Endothelial cell of umbilical vein (primary cell): ENCODE measurements at regions not wholly inside any gene's neighbourhood (a gene's known extent, or its start where the extent isn't known, plus 50 kb on each side); places are given as distances from the start of the nearest gene placed in this dataset.

Source experiments
- BruUV-seq: library from RNA; stranded (reverse); fragments of 400-500 nt; replicated peaks from 2 replicates; lab custom pipeline; 2021; lab: Mats Ljungman, UMichigan
- CTCF ChIA-PET: fragments of 300-600, 350-600 bp; sonication (Branson Sonifier 250); formaldehyde crosslinking; loops from one replicate; lab custom pipeline; 2021; ENCODE audit warnings: antibody characterized with exemption, inconsistent platforms; lab: Charles Lee
- POLR2A ChIA-PET: fragments of 300-600, 350-600 bp; sonication (Branson Sonifier 250); formaldehyde crosslinking; loops from one replicate; lab custom pipeline; 2021; ENCODE audit warnings: antibody characterized with exemption, inconsistent platforms; lab: Charles Lee
- DNase-seq: peaks from one replicate; pipeline ENCODE4 v3.0.0-alpha.2; 2011; ENCODE audit warnings: low read depth, low spot score
- FAIRE-seq: peaks from 2 replicates; lab custom pipeline; 2011; peaks lifted over from hg19 to GRCh38; lab: Jason Lieb, UNC
- H2AFZ ChIP-seq: 2 replicates; pipeline ENCODE4 v1.6.0; 2012; ENCODE audit warnings: low read depth, low read length, control low read depth, inconsistent platforms
- H3K27ac ChIP-seq: 2 replicates; pipeline ENCODE4 v1.5.1; 2011; ENCODE audit warnings: low read depth, mild to moderate bottlenecking, control low read depth, low read length, moderate library complexity; ENCODE audit not compliant: insufficient read depth
- H3K27me3 ChIP-seq, 2 experiments: 2 replicates each; pipeline versions ENCODE4 v1.6.0 to v1.6.1; 2011; ENCODE audit warnings: low read length in 2 of 2, mixed read lengths in 1 of 2; ENCODE audit not compliant: control insufficient read depth in 2 of 2, insufficient read depth in 2 of 2
- H3K36me3 ChIP-seq, 2 experiments: 2 replicates in 1 of 2; 3 replicates in 1 of 2; pipeline ENCODE4 v1.5.1; 2011; ENCODE audit warnings: low read length in 2 of 2, mild to moderate bottlenecking in 1 of 2, moderate library complexity in 1 of 2; ENCODE audit not compliant: control insufficient read depth in 2 of 2, insufficient read depth in 2 of 2; ENCODE audit errors: extremely low read depth in 1 of 2
- H3K4me1 ChIP-seq: 3 replicates; pipeline ENCODE4 v1.5.1; 2011; ENCODE audit warnings: mild to moderate bottlenecking, low read length; ENCODE audit not compliant: control insufficient read depth, insufficient read depth; ENCODE audit errors: extremely low read depth
- H3K4me2 ChIP-seq: 2 replicates; pipeline ENCODE4 v1.6.1; 2011; ENCODE audit warnings: low read length, control low read depth, mixed read lengths; ENCODE audit not compliant: insufficient read depth
- H3K4me3 ChIP-seq, 3 experiments: fragments of 200-600 bp in 1 of 3; sonication (generic), shearing (Covaris generic) in 1 of 3; replicated peaks in 1 of 3; 2 replicates each; pipeline ENCODE4 v1.5.1; 2011 to 2016; ENCODE audit warnings: control low read depth in 3 of 3, low read length in 3 of 3, mild to moderate bottlenecking in 2 of 3, inconsistent platforms in 1 of 3, low read depth in 1 of 3, moderate library complexity in 1 of 3; ENCODE audit not compliant: insufficient read depth in 1 of 3
- H3K79me2 ChIP-seq: 2 replicates; pipeline ENCODE4 v1.6.0; 2012; ENCODE audit warnings: low read length, inconsistent platforms; ENCODE audit not compliant: control insufficient read depth, insufficient read depth
- H3K9ac ChIP-seq: replicated peaks from 2 replicates; pipeline ENCODE3; 2011; ENCODE audit warnings: low read length, control low read depth; ENCODE audit not compliant: insufficient read depth; ENCODE audit errors: extremely low read depth
- H3K9me1 ChIP-seq: replicated peaks from 3 replicates; pipeline ENCODE4 v1.6.0; 2011; ENCODE audit warnings: mild to moderate bottlenecking, low read length; ENCODE audit not compliant: control insufficient read depth, insufficient read depth; ENCODE audit errors: extremely low read depth
- H3K9me3 ChIP-seq: replicated peaks from 2 replicates; pipeline ENCODE4 v1.5.1; 2012; ENCODE audit warnings: low read length, inconsistent platforms; ENCODE audit not compliant: control insufficient read depth, insufficient read depth
- H4K20me1 ChIP-seq: replicated peaks from 2 replicates; pipeline ENCODE3; 2011; ENCODE audit warnings: mild to moderate bottlenecking, low read length; ENCODE audit not compliant: control insufficient read depth, insufficient read depth; ENCODE audit errors: extremely low read depth
- EZH2 ChIP-seq: IDR thresholded peaks from 2 replicates; pipeline ENCODE4 v1.6.1; 2012; ENCODE audit warnings: borderline replicate concordance, low read depth, mild to moderate bottlenecking, moderate library complexity, low read length, inconsistent platforms; ENCODE audit not compliant: severe bottlenecking
- FOS ChIP-seq: IDR thresholded peaks from 2 replicates; pipeline ENCODE4 v1.6.1; 2011; ENCODE audit warnings: mild to moderate bottlenecking, low read length, moderate library complexity, borderline replicate concordance; ENCODE audit not compliant: insufficient read depth
- GATA2 ChIP-seq: IDR thresholded peaks from 2 replicates; pipeline ENCODE4 v1.7.0; 2011; ENCODE audit warnings: low read depth, mild to moderate bottlenecking, moderate library complexity, mixed read lengths, low read length; ENCODE audit not compliant: insufficient read length, insufficient read depth
- JUN ChIP-seq: IDR thresholded peaks from 2 replicates; pipeline ENCODE4 v1.6.1; 2011; ENCODE audit warnings: borderline replicate concordance, low read depth; ENCODE audit not compliant: insufficient read length, insufficient read depth
- MYC ChIP-seq: IDR thresholded peaks from one replicate; pipeline ENCODE4 v1.6.1; 2011; ENCODE audit warnings: mild to moderate bottlenecking, low read depth, low read length
- POLR2A ChIP-seq: IDR thresholded peaks from 2 replicates; pipeline ENCODE4 v1.6.1; 2012; ENCODE audit warnings: low read depth, mild to moderate bottlenecking, control low read depth, low read length
- POLR2AphosphoS5 ChIP-seq: IDR thresholded peaks from 2 replicates; pipeline ENCODE4 v1.6.1; 2012; ENCODE audit warnings: low read depth, mild to moderate bottlenecking, control low read depth, low read length, moderate library complexity; ENCODE audit not compliant: insufficient read depth
- dilution Hi-C: fragments of 300-500 bp; cut with MboI; formaldehyde crosslinking; loops from one replicate; pipeline ENCODE4 v1.15.0; 2019; ENCODE audit warnings: low sequenced_read_pairs; ENCODE audit not compliant: extremely low pct_ligation_motif_present
- intact Hi-C: fragments of 100-400 bp; cut with micrococcal nuclease; formaldehyde crosslinking; loops from one replicate; pipeline ENCODE4 v1.10.0; 2022
- TF ChIP-seq, protein P1 (sequence below), 2 donors: IDR thresholded peaks; 1 replicate in 1 of 2; 2 replicates in 1 of 2; pipeline ENCODE4 v1.5.1; 2011; ENCODE audit warnings: low read length in 2 of 2, mild to moderate bottlenecking in 2 of 2, moderate library complexity in 2 of 2, control low read depth in 1 of 2, inconsistent platforms in 1 of 2, low read depth in 1 of 2; ENCODE audit not compliant: insufficient read depth in 1 of 2; ENCODE audit errors: extremely low read depth in 1 of 2
- TF ChIP-seq, protein P2 (sequence below): IDR thresholded peaks from 2 replicates; pipeline ENCODE4 v1.6.1; 2011; ENCODE audit not compliant: insufficient read depth, insufficient read length

DNA sequence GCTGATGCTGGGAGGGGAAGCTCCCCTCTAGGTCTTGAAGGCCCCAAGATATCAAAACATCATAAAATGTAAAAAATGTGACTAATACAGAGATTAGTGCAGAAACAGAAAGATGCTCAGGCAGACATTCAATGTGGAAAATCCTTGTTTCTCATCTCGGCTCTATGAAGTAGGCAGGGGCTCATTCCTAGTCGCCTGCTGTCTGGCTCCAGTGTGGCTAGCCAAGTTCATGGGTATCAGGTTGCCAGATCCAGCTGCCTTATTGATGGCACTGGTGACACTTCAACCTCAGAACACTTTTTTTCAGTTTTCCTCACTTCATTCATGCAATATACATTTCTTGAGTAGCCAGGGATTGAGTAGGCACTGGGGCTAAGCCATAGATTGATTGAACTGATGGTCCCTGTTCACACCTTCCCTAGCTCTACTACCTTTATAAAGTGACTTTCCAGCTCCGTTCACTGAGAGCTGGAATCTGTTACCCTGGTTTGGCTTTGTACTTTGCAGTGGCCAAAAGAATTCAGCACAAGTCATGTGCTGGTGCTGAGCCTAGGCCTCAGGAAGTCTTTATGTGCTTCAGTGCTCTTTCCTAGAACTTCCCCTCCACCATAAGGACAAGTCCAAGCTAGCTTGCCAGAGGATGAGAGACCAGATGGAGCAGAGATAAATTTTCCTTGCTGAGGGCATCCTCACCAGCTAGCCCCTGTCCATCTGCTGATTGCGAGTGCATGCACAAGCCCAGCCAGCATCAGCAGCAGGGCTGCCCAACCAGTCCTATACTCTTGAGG is 373.6 kb upstream of the ST6GAL2 start:
- DNase-seq (no peak), FAIRE-seq (no peak)
- no TSS peak for BruUV-seq
- Histone ChIP-seq H3K27ac (no peak overlapping the region), H3K4me1 (no peaks in the 10 kb centered on the region), H3K9me1 (no peaks in the 10 kb centered on the region), H3K4me3 (no peak overlapping the region), H2AFZ (no peak overlapping the region), H3K9me3 (peaks cover 5% of the 10 kb centered on the region), H4K20me1 (no peaks in the 10 kb centered on the region), H3K27me3 (no peaks in the 10 kb centered on the region), H3K36me3 (no peaks in the 10 kb centered on the region), H3K4me2 (no peak overlapping the region), H3K9ac (no peak overlapping the region), H3K79me2 (no peaks in the 10 kb centered on the region)
- TF ChIP-seq MYC: no peak
- TF ChIP-seq POLR2A: no peak
- TF ChIP-seq GATA2: no peak
- ChIA-PET POLR2A (no interaction called here), CTCF (no interaction called here)
- dilution Hi-C loops (no loop called here), intact Hi-C loops (no loop called here)

DNA sequence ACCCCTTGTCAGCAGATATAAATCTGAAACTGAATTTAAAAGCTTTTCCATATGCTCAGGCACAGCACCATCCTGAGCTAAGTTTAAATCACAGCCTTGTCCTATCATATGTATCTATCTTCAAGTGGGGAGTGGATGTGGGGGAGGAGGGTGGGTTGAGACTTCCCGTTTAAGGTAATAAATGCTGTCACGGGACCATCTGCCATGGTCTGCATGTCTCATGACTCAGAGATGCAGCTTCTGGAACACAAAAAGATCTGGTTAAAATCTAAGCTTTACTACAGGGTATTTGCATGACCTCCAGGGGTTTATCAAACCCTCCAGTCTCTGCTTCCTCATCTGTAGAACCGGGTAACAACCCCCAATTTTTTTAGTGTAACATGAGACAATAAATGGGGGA is 377.7 kb upstream of the ST6GAL2 start:
- Histone ChIP-seq H3K4me1 (no peaks in the 10 kb centered on the region), H3K9me1 (no peaks in the 10 kb centered on the region), H3K27me3 (no peaks in the 10 kb centered on the region), H3K4me2 (no peak overlapping the region), H3K79me2 (no peaks in the 10 kb centered on the region), H3K36me3 (no peaks in the 10 kb centered on the region), H3K27ac (no peak overlapping the region), H3K9me3 (peaks cover 6% of the 10 kb centered on the region), H3K9ac (no peak overlapping the region), H4K20me1 (no peaks in the 10 kb centered on the region), H2AFZ (no peak overlapping the region), H3K4me3 (no peak overlapping the region)
- CTCF ChIA-PET: no interaction called here
- dilution Hi-C loops: no loop called here
- TF ChIP-seq POLR2A (no peak), MYC (no peak), FOS (no peak), GATA2 (no peak), EZH2 (no peak), POLR2AphosphoS5 (no peak), JUN (no peak)
- TF ChIP-seq, protein P1, sequence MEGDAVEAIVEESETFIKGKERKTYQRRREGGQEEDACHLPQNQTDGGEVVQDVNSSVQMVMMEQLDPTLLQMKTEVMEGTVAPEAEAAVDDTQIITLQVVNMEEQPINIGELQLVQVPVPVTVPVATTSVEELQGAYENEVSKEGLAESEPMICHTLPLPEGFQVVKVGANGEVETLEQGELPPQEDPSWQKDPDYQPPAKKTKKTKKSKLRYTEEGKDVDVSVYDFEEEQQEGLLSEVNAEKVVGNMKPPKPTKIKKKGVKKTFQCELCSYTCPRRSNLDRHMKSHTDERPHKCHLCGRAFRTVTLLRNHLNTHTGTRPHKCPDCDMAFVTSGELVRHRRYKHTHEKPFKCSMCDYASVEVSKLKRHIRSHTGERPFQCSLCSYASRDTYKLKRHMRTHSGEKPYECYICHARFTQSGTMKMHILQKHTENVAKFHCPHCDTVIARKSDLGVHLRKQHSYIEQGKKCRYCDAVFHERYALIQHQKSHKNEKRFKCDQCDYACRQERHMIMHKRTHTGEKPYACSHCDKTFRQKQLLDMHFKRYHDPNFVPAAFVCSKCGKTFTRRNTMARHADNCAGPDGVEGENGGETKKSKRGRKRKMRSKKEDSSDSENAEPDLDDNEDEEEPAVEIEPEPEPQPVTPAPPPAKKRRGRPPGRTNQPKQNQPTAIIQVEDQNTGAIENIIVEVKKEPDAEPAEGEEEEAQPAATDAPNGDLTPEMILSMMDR (IDR thresholded peaks at IDR 0.05; ENCODE audit: extremely low read depth in 1 of 2, insufficient read depth in 1 of 2, low read depth in 1 of 2, low read length in 2 of 2): no peak
- TF ChIP-seq, protein P2, sequence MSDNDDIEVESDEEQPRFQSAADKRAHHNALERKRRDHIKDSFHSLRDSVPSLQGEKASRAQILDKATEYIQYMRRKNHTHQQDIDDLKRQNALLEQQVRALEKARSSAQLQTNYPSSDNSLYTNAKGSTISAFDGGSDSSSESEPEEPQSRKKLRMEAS: no peak
- POLR2A ChIA-PET: no interaction called here
- FAIRE-seq (no peak), DNase-seq (no peak)
- no TSS peak for BruUV-seq
- intact Hi-C loops: no loop called here
